HepG2 (cell line): ENCODE measurements at regions not wholly inside any gene's neighbourhood (a gene's known extent, or its start where the extent isn't known, plus 50 kb on each side); places are given as distances from the start of the nearest gene placed in this dataset.

ENCODE experiments used
- ATAC-seq: fragments of 200-7000 bp; cut with Tn5 transposase; 3 replicates; pipeline ENCODE4 v1.9.1; 2020; ENCODE audit warnings: mild to moderate bottlenecking, moderate library complexity
- BruUV-seq: library from RNA; stranded (reverse); fragments of 400-500 nt; replicated peaks from 2 replicates; lab custom pipeline; 2021; lab: Mats Ljungman, UMichigan
- CTCF ChIA-PET: fragments of 300-600 bp; formaldehyde crosslinking; extraction: SDS; loops from one replicate; lab custom pipeline; 2021; ENCODE audit warnings: low total read pairs, inconsistent platforms, low intra/inter-chr PET ratio; lab: Yijun Ruan, JAX
- POLR2A ChIA-PET: fragments of 350-600 bp; sonication (Branson Sonifier 250); formaldehyde crosslinking; loops from one replicate; lab custom pipeline; 2020; ENCODE audit warnings: antibody characterized with exemption, inconsistent platforms; lab: Yijun Ruan, JAX
- DNase-seq: peaks from one replicate; pipeline ENCODE4 v3.0.0-alpha.2; 2015; ENCODE audit warnings: low spot score
- FAIRE-seq: peaks from 3 replicates; lab custom pipeline; 2011; peaks lifted over from hg19 to GRCh38; lab: Jason Lieb, UNC
- H2AFZ ChIP-seq: one replicate; pipeline ENCODE4 v1.6.1; 2011; ENCODE audit warnings: low read length, inconsistent platforms
- H3K27ac ChIP-seq: fragments of 300-600 bp; 3 replicates; pipeline ENCODE4 v1.8.0; 2011; ENCODE audit warnings: mixed run types, mild to moderate bottlenecking, mixed read lengths, low read length, inconsistent platforms; ENCODE audit not compliant: insufficient read depth; ENCODE audit errors: extremely low read length
- H3K27me3 ChIP-seq, 2 experiments: fragments of 200-600 bp in 1 of 2; 2 replicates in 1 of 2; 3 replicates in 1 of 2; pipeline versions ENCODE4 v1.6.0 to v1.8.0; 2011; ENCODE audit warnings: low read length in 2 of 2, mild to moderate bottlenecking in 2 of 2, moderate library complexity in 2 of 2, inconsistent platforms in 1 of 2; ENCODE audit not compliant: insufficient read depth in 2 of 2, control insufficient read depth in 1 of 2
- H3K36me3 ChIP-seq, 2 experiments: fragments of 200-600 bp in 1 of 2; replicated peaks in 1 of 2; 2 replicates in 1 of 2; 3 replicates in 1 of 2; pipeline versions ENCODE4 v1.5.1 to v1.8.0; 2011; ENCODE audit warnings: low read length in 2 of 2, inconsistent platforms in 1 of 2; ENCODE audit not compliant: insufficient read depth in 2 of 2, control insufficient read depth in 1 of 2
- H3K4me1 ChIP-seq: 2 replicates; pipeline ENCODE4 v1.5.1; 2012; ENCODE audit warnings: low read length, inconsistent platforms; ENCODE audit not compliant: insufficient read depth
- H3K4me2 ChIP-seq: 2 replicates; pipeline ENCODE4 v1.6.0; 2011; ENCODE audit warnings: low read depth, low read length, inconsistent platforms
- H3K4me3 ChIP-seq, 3 experiments: fragments of 200-600 bp in 1 of 3; sonication (generic), shearing (Covaris generic) in 1 of 3; replicated peaks in 1 of 3; 2 replicates each; pipeline ENCODE4 v1.5.1; 2011 to 2016; ENCODE audit warnings: low read length in 3 of 3, inconsistent platforms in 2 of 3, low read depth in 2 of 3, mild to moderate bottlenecking in 2 of 3, control low read depth in 1 of 3, mixed read lengths in 1 of 3; ENCODE audit not compliant: insufficient read depth in 1 of 3
- H3K79me2 ChIP-seq: one replicate; pipeline ENCODE4 v1.6.1; 2011; ENCODE audit warnings: low read length, inconsistent platforms; ENCODE audit not compliant: insufficient read depth
- H3K9ac ChIP-seq: 2 replicates; pipeline ENCODE4 v1.6.0; 2011; ENCODE audit warnings: mild to moderate bottlenecking, low read depth, low read length, inconsistent platforms; ENCODE audit not compliant: insufficient read depth
- H3K9me3 ChIP-seq: 2 replicates; pipeline ENCODE4 v1.5.1; 2012; ENCODE audit warnings: mild to moderate bottlenecking, low read length
- H4K20me1 ChIP-seq: 2 replicates; pipeline ENCODE4 v1.6.0; 2011; ENCODE audit warnings: inconsistent platforms, mild to moderate bottlenecking, low read length, moderate library complexity; ENCODE audit not compliant: insufficient read depth
- AHR ChIP-seq: IDR thresholded peaks from 2 replicates; pipeline ENCODE4 v1.6.1; 2018; ENCODE audit warnings: missing genetic modification reagents, missing compliant biosample characterization
- CENPX ChIP-seq: sonication (generic); formaldehyde crosslinking; IDR thresholded peaks from 2 replicates; pipeline ENCODE4 v1.9.0; 2021; ENCODE audit warnings: mild to moderate bottlenecking, missing genetic modification reagents, moderate library complexity
- KLF11 ChIP-seq: IDR thresholded peaks from 2 replicates; pipeline ENCODE4 v1.6.1; 2016; ENCODE audit warnings: missing compliant biosample characterization
- MEIS1 ChIP-seq: sonication (generic); formaldehyde crosslinking; IDR thresholded peaks from 2 replicates; pipeline ENCODE4 v1.9.0; 2021; ENCODE audit warnings: mild to moderate bottlenecking, missing genetic modification reagents, moderate library complexity, borderline replicate concordance
- NFKBIZ ChIP-seq: IDR thresholded peaks from 2 replicates; pipeline ENCODE4 v1.6.1; 2018; ENCODE audit warnings: missing genetic modification reagents, missing compliant biosample characterization
- NR2F6 ChIP-seq, 2 experiments: IDR thresholded peaks; 2 replicates each; pipeline ENCODE4 v1.6.1; 2016; ENCODE audit warnings: antibody characterized with exemption in 1 of 2, mild to moderate bottlenecking in 1 of 2
- RBM39 ChIP-seq: fragments of 200-400 bp; formaldehyde crosslinking; IDR thresholded peaks from one replicate; pipeline ENCODE4 v1.6.1; 2018; ENCODE audit warnings: antibody characterized with exemption, mild to moderate bottlenecking, low read depth, low read length; ENCODE audit not compliant: poor library complexity, severe bottlenecking
- SETDB1 ChIP-seq: sonication (generic); formaldehyde crosslinking; IDR thresholded peaks from 2 replicates; pipeline ENCODE4 v1.5.1; 2020; ENCODE audit warnings: missing genetic modification reagents, mild to moderate bottlenecking, borderline replicate concordance
- SRSF1 ChIP-seq: fragments of 200-400 bp; formaldehyde crosslinking; optimal IDR thresholded peaks from 2 replicates; pipeline ENCODE3; 2017; ENCODE audit warnings: mild to moderate bottlenecking, low read depth, low read length, moderate library complexity
- TAF1 ChIP-seq: sonication (generic); formaldehyde crosslinking; IDR thresholded peaks from 2 replicates; pipeline ENCODE4 v1.4.0; 2020; ENCODE audit warnings: missing genetic modification reagents
- TEAD3 ChIP-seq: optimal IDR thresholded peaks from 2 replicates; pipeline ENCODE3; 2016; ENCODE audit warnings: borderline replicate concordance
- ZMYM4 ChIP-seq: sonication (generic); formaldehyde crosslinking; IDR thresholded peaks from 2 replicates; pipeline ENCODE4 v1.8.1; 2023; ENCODE audit warnings: mild to moderate bottlenecking, missing genetic modification reagents
- ZNF207 ChIP-seq: fragments of 450-650 bp; IDR thresholded peaks from 2 replicates; pipeline ENCODE4 v1.6.1; 2016; ENCODE audit warnings: antibody characterized with exemption, borderline replicate concordance
- ZNF550 ChIP-seq: sonication (generic); formaldehyde crosslinking; IDR thresholded peaks from 2 replicates; pipeline ENCODE4 v1.4.0; 2020; ENCODE audit warnings: mild to moderate bottlenecking, missing genetic modification reagents, borderline replicate concordance
- ZNF563 ChIP-seq: sonication (generic); formaldehyde crosslinking; IDR thresholded peaks from 2 replicates; pipeline ENCODE4 v1.8.0; 2022; ENCODE audit warnings: mild to moderate bottlenecking, moderate library complexity, missing genetic modification reagents
- WGBS: methylation state at CpG from one replicate; pipeline ENCODE4 v1.1.6; 2017; ENCODE audit warnings: low lambda C conversion rate; 5-methylcytosine and 5-hydroxymethylcytosine counted together
- in situ Hi-C: cut with HindIII; loops from 2 replicates; pipeline ENCODE4 v1.10.0; 2017; ENCODE audit warnings: low pct_unique_long_range_greater_than_20kb; ENCODE audit not compliant: extremely low pct_ligation_motif_present
- intact Hi-C: fragments of 100-400 bp; cut with micrococcal nuclease; formaldehyde crosslinking; loops from one replicate; pipeline ENCODE4 v1.10.0; 2022; ENCODE audit not compliant: unreplicated experiment
- TF ChIP-seq, protein P1 (sequence below): sonication (generic); formaldehyde crosslinking; IDR thresholded peaks from 2 replicates; pipeline ENCODE4 v1.4.0; 2020; ENCODE audit warnings: missing genetic modification reagents, mild to moderate bottlenecking, borderline replicate concordance
- TF ChIP-seq, protein P2 (sequence below): sonication (generic); formaldehyde crosslinking; IDR thresholded peaks from 2 replicates; pipeline ENCODE4 v1.8.1; 2023; ENCODE audit warnings: mild to moderate bottlenecking, missing genetic modification reagents, borderline replicate concordance
- TF ChIP-seq, protein P3 (sequence below): sonication (generic); formaldehyde crosslinking; IDR thresholded peaks from 2 replicates; pipeline ENCODE4 v1.4.0; 2020; ENCODE audit warnings: missing genetic modification reagents

DNA sequence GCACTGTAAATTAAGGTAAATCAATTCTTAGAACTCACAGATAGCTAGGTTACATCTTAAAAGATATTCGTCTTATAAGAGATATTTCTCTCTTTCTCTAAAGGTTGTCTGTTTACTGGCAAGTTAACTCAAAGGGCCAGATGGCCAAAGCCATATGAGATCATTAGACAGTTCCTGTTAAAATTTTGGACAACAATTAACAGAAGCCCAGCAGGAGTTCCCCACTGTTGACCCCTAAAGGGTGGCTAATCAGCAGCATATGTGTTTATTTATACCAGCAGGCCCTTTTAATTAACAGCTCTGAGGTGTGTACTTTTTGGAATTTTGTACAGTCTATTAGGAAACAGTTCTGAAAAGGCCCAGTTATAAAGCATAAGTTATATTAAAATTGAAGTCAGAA is 245.8 kb downstream of the LIG4 start (continued):
- TF ChIP-seq, protein P1, sequence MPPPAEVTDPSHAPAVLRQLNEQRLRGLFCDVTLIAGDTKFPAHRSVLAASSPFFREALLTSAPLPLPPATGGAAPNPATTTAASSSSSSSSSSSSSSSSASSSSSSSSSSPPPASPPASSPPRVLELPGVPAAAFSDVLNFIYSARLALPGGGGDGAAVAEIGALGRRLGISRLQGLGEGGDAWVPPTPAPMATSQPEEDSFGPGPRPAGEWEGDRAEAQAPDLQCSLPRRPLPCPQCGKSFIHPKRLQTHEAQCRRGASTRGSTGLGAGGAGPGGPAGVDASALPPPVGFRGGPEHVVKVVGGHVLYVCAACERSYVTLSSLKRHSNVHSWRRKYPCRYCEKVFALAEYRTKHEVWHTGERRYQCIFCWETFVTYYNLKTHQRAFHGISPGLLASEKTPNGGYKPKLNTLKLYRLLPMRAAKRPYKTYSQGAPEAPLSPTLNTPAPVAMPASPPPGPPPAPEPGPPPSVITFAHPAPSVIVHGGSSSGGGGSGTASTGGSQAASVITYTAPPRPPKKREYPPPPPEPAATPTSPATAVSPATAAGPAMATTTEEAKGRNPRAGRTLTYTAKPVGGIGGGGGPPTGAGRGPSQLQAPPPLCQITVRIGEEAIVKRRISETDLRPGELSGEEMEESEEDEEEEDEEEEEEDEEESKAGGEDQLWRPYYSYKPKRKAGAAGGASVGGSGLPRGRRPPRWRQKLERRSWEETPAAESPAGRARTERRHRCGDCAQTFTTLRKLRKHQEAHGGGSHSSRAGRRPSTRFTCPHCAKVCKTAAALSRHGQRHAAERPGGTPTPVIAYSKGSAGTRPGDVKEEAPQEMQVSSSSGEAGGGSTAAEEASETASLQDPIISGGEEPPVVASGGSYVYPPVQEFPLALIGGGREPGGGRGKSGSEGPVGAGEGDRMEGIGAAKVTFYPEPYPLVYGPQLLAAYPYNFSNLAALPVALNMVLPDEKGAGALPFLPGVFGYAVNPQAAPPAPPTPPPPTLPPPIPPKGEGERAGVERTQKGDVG (CRISPR knock-in tag), result no peak
- no peak for TF ChIP-seq NFKBIZ (CRISPR knock-in tag)
- no peak for TF ChIP-seq NR2F6 (IDR thresholded peaks at IDR 0.05)
- no peak for TF ChIP-seq NR2F6 (CRISPR knock-in tag; IDR thresholded peaks at IDR 0.05)
- TF ChIP-seq ZMYM4, result no peak
- TF ChIP-seq, protein P2, sequence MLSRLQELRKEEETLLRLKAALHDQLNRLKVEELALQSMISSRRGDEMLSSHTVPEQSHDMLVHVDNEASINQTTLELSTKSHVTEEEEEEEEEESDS (CRISPR knock-in tag), result no peak
- TF ChIP-seq CENPX (CRISPR knock-in tag), result no peak
- TF ChIP-seq SRSF1, result no peak
- no peak for TF ChIP-seq AHR (CRISPR knock-in tag)

DNA sequence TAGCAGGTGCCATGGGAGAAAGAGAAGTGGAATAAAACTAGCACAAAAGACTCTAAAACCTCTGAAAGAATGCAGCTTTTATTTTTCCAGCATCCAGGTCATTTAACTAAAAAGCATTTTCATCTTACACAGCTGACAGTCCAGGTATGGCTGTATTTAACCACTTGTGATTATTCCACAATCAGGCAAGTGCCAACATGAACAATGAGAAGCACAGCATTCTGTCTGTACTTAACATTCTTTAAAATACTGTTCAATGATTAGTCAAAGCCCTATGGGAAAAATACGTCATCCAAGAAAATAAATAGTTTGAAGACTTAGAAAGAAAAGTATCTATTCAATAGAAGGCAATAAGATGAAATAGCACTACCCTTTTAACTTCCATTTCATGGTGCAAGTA is 246.9 kb downstream of the LIG4 start:
- CTCF ChIA-PET, result no interaction called here
- TF ChIP-seq KLF11 (CRISPR knock-in tag) (no peak), ZNF207 (no peak), TAF1 (no peak), MEIS1 (CRISPR knock-in tag) (no peak), ZNF563 (CRISPR knock-in tag) (no peak), RBM39 (no peak), TEAD3 (CRISPR knock-in tag) (no peak), ZNF550 (CRISPR knock-in tag) (no peak), SETDB1 (CRISPR knock-in tag) (no peak)
- TF ChIP-seq, protein P3, sequence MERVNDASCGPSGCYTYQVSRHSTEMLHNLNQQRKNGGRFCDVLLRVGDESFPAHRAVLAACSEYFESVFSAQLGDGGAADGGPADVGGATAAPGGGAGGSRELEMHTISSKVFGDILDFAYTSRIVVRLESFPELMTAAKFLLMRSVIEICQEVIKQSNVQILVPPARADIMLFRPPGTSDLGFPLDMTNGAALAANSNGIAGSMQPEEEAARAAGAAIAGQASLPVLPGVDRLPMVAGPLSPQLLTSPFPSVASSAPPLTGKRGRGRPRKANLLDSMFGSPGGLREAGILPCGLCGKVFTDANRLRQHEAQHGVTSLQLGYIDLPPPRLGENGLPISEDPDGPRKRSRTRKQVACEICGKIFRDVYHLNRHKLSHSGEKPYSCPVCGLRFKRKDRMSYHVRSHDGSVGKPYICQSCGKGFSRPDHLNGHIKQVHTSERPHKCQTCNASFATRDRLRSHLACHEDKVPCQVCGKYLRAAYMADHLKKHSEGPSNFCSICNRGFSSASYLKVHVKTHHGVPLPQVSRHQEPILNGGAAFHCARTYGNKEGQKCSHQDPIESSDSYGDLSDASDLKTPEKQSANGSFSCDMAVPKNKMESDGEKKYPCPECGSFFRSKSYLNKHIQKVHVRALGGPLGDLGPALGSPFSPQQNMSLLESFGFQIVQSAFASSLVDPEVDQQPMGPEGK (CRISPR knock-in tag), result no peak

More for the DNA sequence above, 246.9 kb downstream of the LIG4 start:
- no peak overlapping the region for H3K9ac ChIP-seq
- no TSS peak for BruUV-seq
- no peak overlapping the region for H3K27ac ChIP-seq
- no peaks in the 10 kb centered on the region for H3K4me1 ChIP-seq
- H3K27me3 ChIP-seq, result no peaks in the 10 kb centered on the region
- H3K9me3 ChIP-seq, result peaks cover 60% of the 10 kb centered on the region
- in situ Hi-C loops, result no loop called here
- 0% methylated on average over 1 of the region's 1 CpG for WGBS
- POLR2A ChIA-PET, result no interaction called here
- H3K79me2 ChIP-seq, result no peaks in the 10 kb centered on the region
- no peak overlapping the region for H3K4me2 ChIP-seq
- H2AFZ ChIP-seq, result no peak overlapping the region
- ATAC-seq (no peak), DNase-seq (no peak), FAIRE-seq (no peak)
- H3K4me3 ChIP-seq, result no peak overlapping the region
- intact Hi-C loops, result no loop called here
- H3K36me3 ChIP-seq, result no peaks in the 10 kb centered on the region
- no peaks in the 10 kb centered on the region for H4K20me1 ChIP-seq
